Stomach (tissue), 8 donors: ENCODE measurements at regions not wholly inside any gene's neighbourhood (a gene's known extent, or its start where the extent isn't known, plus 50 kb on each side); places are given as distances from the start of the nearest gene placed in this dataset.

Source experiments
- DNase-seq, 2 donors: peaks; one replicate each; pipeline versions ENCODE4 v3.0.0 to v3.0.0-alpha.2; 2013 to 2019
- H3K27ac ChIP-seq, 5 donors: fragments of 200-600 bp in 4 of 5; sonication (generic) in 4 of 5; one replicate each; pipeline ENCODE4 v1.5.1; 2013 to 2019; ENCODE audit warnings: mild to moderate bottlenecking in 1 of 5, moderate library complexity in 1 of 5
- H3K27me3 ChIP-seq, 3 donors: fragments of 200-600 bp; sonication (generic); one replicate each; pipeline ENCODE4 v1.5.1; 2017 to 2019; ENCODE audit warnings: mixed run types in 1 of 3
- H3K36me3 ChIP-seq, 4 donors: fragments of 200-600 bp; sonication (generic); 1 replicate in 3 of 4; 2 replicates in 1 of 4; pipeline ENCODE4 v1.5.1; 2016 to 2019
- H3K4me1 ChIP-seq, 4 donors: fragments of 200-600 bp; sonication (generic); one replicate each; pipeline ENCODE4 v1.5.1; 2016 to 2019
- H3K4me3 ChIP-seq, 4 donors: fragments of 200-600 bp; sonication (generic) in 3 of 4; one replicate each; pipeline ENCODE4 v1.5.1; 2016 to 2019; ENCODE audit warnings: mild to moderate bottlenecking in 1 of 4
- H3K9me3 ChIP-seq, 4 donors: fragments of 200-600 bp; sonication (generic); one replicate each; pipeline ENCODE4 v1.5.1; 2016 to 2019
- EP300 ChIP-seq: sonication (generic); formaldehyde crosslinking; IDR thresholded peaks from one replicate; pipeline ENCODE4 v1.6.1; 2017; ENCODE audit warnings: antibody characterized with exemption
- POLR2A ChIP-seq, 4 donors: fragments of 450-650 bp; IDR thresholded peaks; one replicate each; pipeline ENCODE4 v1.6.1; 2016; ENCODE audit warnings: antibody characterized with exemption in 4 of 4, control low read depth in 2 of 4, mild to moderate bottlenecking in 1 of 4, moderate library complexity in 1 of 4
- POLR2AphosphoS5 ChIP-seq, 3 donors: sonication (generic); formaldehyde crosslinking; IDR thresholded peaks; one replicate each; pipeline ENCODE4 v1.6.1; 2016; ENCODE audit warnings: antibody characterized with exemption in 3 of 3
- WGBS, 5 donors: extraction: QIAGEN DNeasy Blood & Tissue Kit in 3 of 5; methylation state at CpG; one replicate each; pipeline versions ENCODE4 v1.1.5 to v1.1.7; 2013 to 2018; 5-methylcytosine and 5-hydroxymethylcytosine counted together
- intact Hi-C: fragments of 100-400 bp; cut with DNase I; formaldehyde crosslinking; loops from one replicate; pipeline ENCODE4 v1.15.1; 2023; ENCODE audit warnings: low total_unique reads
- TF ChIP-seq, protein P1 (sequence below), 7 experiments: fragments of 450-650 bp in 4 of 7; fragments of 200-600 bp in 3 of 7; sonication (generic) in 3 of 7; IDR thresholded peaks; one replicate each; pipeline ENCODE4 v1.5.1; 2016 to 2019; ENCODE audit warnings: antibody characterized with exemption in 7 of 7, control low read depth in 2 of 7, mild to moderate bottlenecking in 1 of 7
- donor health status: healthy with polysubstance abuse.
- donor health status: Bipolar disorder and iron deficiency.
- donor health status: healthy.

DNA sequence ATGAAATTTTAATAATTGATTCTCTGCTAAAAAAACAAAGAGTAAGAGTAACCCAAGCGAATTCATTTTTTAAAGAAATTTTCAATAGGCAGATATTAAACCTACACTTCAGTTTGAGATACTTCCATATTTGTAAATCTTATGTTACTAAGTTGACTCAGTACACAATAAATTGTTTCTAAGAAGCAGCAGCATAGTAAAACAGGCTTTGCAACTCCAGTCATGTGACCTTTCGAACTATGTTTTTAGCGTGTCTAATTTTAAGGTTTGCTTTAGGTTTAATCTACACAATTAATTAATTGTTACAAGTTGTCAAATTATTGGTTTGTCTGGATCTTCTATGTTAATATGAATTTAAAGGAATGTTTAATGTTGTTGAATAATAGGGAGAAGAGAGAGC is 708.9 kb upstream of the CITED2 start:
- TF ChIP-seq POLR2AphosphoS5 (IDR thresholded peaks at IDR 0.05) (no peak), EP300 (no peak), POLR2A (IDR thresholded peaks at IDR 0.05) (no peak)
- TF ChIP-seq, protein P1, sequence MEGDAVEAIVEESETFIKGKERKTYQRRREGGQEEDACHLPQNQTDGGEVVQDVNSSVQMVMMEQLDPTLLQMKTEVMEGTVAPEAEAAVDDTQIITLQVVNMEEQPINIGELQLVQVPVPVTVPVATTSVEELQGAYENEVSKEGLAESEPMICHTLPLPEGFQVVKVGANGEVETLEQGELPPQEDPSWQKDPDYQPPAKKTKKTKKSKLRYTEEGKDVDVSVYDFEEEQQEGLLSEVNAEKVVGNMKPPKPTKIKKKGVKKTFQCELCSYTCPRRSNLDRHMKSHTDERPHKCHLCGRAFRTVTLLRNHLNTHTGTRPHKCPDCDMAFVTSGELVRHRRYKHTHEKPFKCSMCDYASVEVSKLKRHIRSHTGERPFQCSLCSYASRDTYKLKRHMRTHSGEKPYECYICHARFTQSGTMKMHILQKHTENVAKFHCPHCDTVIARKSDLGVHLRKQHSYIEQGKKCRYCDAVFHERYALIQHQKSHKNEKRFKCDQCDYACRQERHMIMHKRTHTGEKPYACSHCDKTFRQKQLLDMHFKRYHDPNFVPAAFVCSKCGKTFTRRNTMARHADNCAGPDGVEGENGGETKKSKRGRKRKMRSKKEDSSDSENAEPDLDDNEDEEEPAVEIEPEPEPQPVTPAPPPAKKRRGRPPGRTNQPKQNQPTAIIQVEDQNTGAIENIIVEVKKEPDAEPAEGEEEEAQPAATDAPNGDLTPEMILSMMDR (IDR thresholded peaks at IDR 0.05): no peak
- no peak overlapping the region for H3K27ac ChIP-seq
- WGBS, 5 donors: 46 to 65% (median 55%) methylated on average over 3 of the region's 3 CpGs
- no peak overlapping the region for H3K4me3 ChIP-seq
- DNase-seq: peak in 1 of 2 donors; percentile 62
- peaks cover 7 to 30% (median 21%) of the 10 kb centered on the region in 4 donors for H3K4me1 ChIP-seq
- H3K27me3 ChIP-seq: no peaks in the 10 kb centered on the region
- intact Hi-C loops: no loop called here
- no peaks in the 10 kb centered on the region for H3K36me3 ChIP-seq
- no peaks in the 10 kb centered on the region for H3K9me3 ChIP-seq

DNA sequence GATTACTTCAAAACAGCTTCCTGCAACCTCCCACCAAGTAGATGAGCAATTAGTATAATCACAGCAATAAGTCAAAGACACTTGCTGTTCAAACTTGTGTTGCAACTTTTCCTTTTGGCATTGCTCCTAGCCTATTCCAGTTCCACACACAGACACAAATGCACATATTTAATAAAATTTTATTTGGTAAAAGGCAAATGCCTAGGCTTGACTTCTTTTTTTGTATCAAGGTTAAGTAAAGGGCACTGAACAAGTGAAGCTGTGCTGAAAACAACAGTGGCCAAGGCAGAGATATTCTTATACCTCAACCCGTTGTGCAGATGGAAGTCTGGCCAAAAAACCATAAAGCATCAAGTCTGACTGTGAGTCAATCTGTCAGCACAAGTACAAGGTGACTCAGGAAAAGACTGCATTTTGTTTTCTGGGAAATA is 708.4 kb upstream of the CITED2 start:
- Histone ChIP-seq H3K36me3 (no peaks in the 10 kb centered on the region), H3K4me1 (peaks cover 7 to 35% (median 25%) of the 10 kb centered on the region in 4 donors), H3K27me3 (no peaks in the 10 kb centered on the region), H3K27ac (no peak overlapping the region), H3K9me3 (no peaks in the 10 kb centered on the region), H3K4me3 (no peak overlapping the region)
- TF ChIP-seq POLR2AphosphoS5 (IDR thresholded peaks at IDR 0.05) (no peak), EP300 (no peak), POLR2A (IDR thresholded peaks at IDR 0.05) (no peak)
- TF ChIP-seq, protein P1 (IDR thresholded peaks at IDR 0.05): no peak
- peak in 1 of 2 donors; percentile 14 for DNase-seq
- intact Hi-C loops: no loop called here
- 19 to 56% (median 50%) methylated on average over 1 of the region's 1 CpG for WGBS, 5 donors

DNA sequence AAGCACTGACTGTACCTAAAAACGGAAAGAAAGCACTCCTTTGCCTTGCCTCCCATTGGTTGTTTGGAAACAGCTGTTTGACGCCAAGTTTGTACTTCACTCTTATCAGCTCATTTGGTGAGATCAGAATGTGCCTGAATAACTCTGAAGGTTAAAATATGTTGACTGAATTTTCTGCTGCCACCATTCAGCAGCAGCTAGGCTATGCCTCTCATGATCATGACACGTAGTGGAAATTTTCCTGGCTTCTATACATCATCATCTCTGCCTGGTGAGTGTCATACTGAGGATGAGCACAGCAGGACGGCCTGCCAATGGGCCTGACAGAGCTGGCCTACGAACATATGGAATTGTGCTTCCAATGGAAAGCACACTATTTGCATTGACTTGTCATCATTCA is 704.9 kb upstream of the CITED2 start:
- WGBS, 5 donors: 50 to 67% (median 56%) methylated on average over 5 of the region's 5 CpGs
- peak overlapping the region; percentile 30 to 82 (median 67) for H3K27ac ChIP-seq
- intact Hi-C loops: no loop called here

DNA sequence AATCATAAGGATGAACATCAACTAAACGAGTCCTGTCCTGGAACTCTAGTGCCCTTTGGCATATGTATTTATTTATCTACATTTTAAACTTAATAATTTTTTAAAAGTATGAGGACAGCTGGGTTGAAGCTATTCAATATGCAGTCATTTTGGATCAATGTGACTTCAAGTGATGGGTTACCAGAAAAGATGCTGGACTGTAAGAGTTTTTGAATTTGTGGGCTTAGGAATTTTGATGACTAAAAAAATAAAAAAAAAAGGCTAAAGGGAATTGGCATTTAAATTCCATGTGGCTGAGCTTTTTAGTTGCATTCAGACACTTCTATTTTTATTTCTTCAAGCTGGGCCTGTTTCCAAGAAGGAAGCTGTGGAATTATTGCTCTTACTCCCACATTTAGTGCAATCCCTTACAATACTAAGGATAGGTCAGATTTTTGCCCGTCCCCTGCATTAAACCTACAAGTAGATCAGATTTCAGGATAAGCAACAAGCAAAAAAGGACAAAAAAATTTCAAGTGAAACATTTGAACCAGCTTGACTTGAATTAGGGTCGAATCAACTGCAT is 704.2 kb upstream of the CITED2 start:
- peak in 1 of 2 donors; percentile 76 for DNase-seq
- H3K27me3 ChIP-seq: no peaks in the 10 kb centered on the region
- intact Hi-C loops: no loop called here
- 26 to 35% (median 28%) methylated on average over 3 of the region's 3 CpGs for WGBS, 5 donors
- no peaks in the 10 kb centered on the region for H3K9me3 ChIP-seq
- H3K36me3 ChIP-seq: no peaks in the 10 kb centered on the region
- no peak overlapping the region for H3K4me3 ChIP-seq
- TF ChIP-seq, protein P1 (IDR thresholded peaks at IDR 0.05): no peak
- TF ChIP-seq EP300 (no peak), POLR2AphosphoS5 (IDR thresholded peaks at IDR 0.05) (no peak), POLR2A (IDR thresholded peaks at IDR 0.05) (no peak)
- H3K4me1 ChIP-seq: peaks cover 7 to 36% (median 25%) of the 10 kb centered on the region in 4 donors
- H3K27ac ChIP-seq: peak overlapping the region in 4 of 5 donors; percentile 30 to 71 (median 62)

More for the DNA sequence above, 704.9 kb upstream of the CITED2 start:
- peak; percentile 26 to 51 for DNase-seq
- Histone ChIP-seq H3K27me3 (no peaks in the 10 kb centered on the region), H3K9me3 (no peaks in the 10 kb centered on the region), H3K4me3 (no peak overlapping the region), H3K36me3 (no peaks in the 10 kb centered on the region), H3K4me1 (peaks cover 7 to 36% (median 25%) of the 10 kb centered on the region in 4 donors)
- TF ChIP-seq, protein P1 (IDR thresholded peaks at IDR 0.05): no peak
- peak in 1 of 3 donors; percentile 39 for TF ChIP-seq POLR2AphosphoS5 (IDR thresholded peaks at IDR 0.05)
